GM12873 (cell line): ENCODE measurements at regions not wholly inside any gene's neighbourhood (a gene's known extent, or its start where the extent isn't known, plus 50 kb on each side); places are given as distances from the start of the nearest gene placed in this dataset.

Source experiments
- CTCF ChIP-seq: IDR thresholded peaks from 2 replicates; pipeline ENCODE4 v1.5.1; 2012; ENCODE audit warnings: low read depth, mild to moderate bottlenecking, moderate library complexity, low read length, control low read depth; ENCODE audit not compliant: insufficient read depth; ENCODE audit errors: missing control alignments

DNA sequence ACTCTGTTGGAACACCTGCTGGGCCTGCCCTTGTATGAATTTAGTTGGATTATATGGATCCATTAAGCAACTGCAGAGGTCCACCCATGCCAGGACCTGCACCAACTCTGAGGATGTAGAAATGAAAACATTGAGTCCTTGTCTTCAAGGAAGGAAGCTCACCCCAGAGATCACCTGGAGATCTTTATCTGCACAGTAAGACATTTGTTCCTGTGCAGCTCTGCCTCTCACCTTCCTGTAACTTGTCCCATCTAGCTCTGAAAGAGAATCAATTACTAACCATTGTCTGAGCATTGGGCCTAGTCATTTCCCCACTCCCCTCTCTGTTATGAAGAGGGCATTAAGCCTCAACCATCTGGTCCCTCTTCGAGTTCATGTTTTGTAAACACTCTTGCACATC is 105.2 kb upstream of the YWHAQ start:
- no peak for TF ChIP-seq CTCF

DNA sequence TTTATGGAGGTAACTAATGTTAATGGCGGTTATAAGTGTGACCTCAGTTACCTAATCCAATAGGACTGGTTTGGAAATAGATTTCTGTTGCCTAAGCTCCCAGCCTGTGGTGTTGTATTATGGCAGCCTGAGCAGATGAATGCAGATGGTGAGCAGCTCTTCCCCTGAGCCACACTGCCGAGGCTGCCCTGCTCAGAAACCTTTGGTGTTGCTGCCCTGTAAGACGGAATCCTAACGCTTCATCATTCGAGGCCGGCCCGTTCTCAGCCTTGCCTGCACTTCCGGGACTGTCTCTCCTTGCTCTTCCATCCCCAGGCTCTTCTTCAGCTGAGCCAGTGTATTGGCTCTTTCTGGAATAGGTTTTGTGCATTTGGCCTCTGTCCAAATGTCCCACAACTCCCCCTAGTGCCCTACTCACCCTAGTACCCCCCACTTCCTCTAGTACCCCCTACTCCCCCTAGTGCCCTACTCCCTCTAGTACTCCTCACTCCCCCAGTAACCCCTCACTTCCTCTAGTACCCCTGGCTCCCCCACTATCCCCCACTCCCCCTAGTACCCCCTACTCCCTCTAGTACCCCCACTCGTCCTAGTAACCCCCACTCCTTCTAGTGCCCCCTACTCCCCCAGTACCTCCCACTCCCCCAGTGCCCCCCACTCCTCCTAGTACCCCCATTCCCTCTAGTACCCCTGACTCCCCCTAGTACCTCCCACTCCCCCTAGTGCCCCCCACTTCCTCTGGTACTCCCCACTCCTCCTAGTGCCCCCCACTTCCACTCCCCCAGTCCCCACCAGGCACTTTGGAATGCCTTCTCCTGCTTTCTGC is 106.0 kb upstream of the TAF1B start:
- TF ChIP-seq CTCF = peak; percentile 55

- TF ChIP-seq CTCF = no peak
Observed at GRCh38 chr2:9738062-9738461, 105.2 kb upstream of the TAF1B start.

GRCh38 chr2:9738535-9739496 is 104.5 kb upstream of the TAF1B start:
- TF ChIP-seq CTCF = no peak

DNA sequence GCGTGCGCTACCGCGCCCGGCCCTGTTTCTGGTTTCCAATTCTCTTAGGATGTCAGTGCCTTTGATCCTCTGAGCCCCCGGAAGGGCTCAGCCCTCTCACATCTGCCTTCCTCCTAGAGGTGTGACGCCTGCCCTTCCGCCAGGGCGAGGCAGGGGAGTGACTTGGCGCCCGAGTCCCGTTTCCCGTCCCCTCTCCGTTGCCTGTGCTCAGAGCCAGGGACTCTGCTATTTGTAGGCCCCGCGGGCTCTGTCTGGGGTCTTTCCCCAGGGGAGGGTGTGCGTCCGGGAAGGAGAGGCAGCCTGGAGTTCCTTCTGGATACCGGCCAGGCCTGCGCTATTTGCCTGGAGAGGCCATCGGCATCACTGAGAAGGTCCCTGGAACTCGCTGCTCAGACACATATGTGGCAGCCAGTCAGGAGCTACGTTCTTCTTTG is 103.7 kb upstream of the TAF1B start:
- TF ChIP-seq CTCF = no peak

GRCh38 chr2:9740382-9741073 is 102.7 kb upstream of the TAF1B start:
- TF ChIP-seq CTCF = no peak
